Body of pancreas (tissue), 4 donors: ENCODE measurements at regions not wholly inside any gene's neighbourhood (a gene's known extent, or its start where the extent isn't known, plus 50 kb on each side); places are given as distances from the start of the nearest gene placed in this dataset.

Experiments used
- POLR2A ChIP-seq, 3 donors: fragments of 450-650 bp; IDR thresholded peaks; one replicate each; pipeline ENCODE4 v1.6.1; 2016; ENCODE audit warnings: antibody characterized with exemption in 3 of 3, mild to moderate bottlenecking in 2 of 3
- TF ChIP-seq, protein P1 (sequence below), 7 experiments: fragments of 450-650 bp in 4 of 7; fragments of 200-600 bp in 3 of 7; sonication (generic) in 3 of 7; IDR thresholded peaks; one replicate each; pipeline ENCODE4 v1.5.1; 2016 to 2019; ENCODE audit warnings: antibody characterized with exemption in 7 of 7

DNA sequence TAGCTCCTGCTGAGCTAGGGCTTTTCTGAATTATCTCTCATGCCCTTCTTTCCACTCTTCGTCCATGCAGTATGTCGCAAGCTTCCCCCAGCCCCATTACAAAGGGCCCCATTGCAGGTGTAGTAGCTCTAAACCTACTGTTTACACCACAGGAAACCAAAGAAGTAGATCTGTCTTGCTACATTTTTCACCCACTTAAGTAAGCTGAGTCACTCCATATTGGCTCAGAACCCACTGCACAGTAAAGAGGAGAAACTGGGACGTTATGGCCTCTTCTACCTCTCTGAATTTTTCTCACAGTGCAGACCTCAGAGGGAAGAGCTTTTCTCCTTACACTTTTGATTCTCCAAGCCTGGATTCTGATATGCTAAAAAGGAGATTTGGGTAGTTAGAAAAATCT lies 200.2 kb downstream of the SMARCA1 start:
- TF ChIP-seq, protein P1, sequence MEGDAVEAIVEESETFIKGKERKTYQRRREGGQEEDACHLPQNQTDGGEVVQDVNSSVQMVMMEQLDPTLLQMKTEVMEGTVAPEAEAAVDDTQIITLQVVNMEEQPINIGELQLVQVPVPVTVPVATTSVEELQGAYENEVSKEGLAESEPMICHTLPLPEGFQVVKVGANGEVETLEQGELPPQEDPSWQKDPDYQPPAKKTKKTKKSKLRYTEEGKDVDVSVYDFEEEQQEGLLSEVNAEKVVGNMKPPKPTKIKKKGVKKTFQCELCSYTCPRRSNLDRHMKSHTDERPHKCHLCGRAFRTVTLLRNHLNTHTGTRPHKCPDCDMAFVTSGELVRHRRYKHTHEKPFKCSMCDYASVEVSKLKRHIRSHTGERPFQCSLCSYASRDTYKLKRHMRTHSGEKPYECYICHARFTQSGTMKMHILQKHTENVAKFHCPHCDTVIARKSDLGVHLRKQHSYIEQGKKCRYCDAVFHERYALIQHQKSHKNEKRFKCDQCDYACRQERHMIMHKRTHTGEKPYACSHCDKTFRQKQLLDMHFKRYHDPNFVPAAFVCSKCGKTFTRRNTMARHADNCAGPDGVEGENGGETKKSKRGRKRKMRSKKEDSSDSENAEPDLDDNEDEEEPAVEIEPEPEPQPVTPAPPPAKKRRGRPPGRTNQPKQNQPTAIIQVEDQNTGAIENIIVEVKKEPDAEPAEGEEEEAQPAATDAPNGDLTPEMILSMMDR (IDR thresholded peaks at IDR 0.05) = no peak
- TF ChIP-seq POLR2A (IDR thresholded peaks at IDR 0.05) = no peak
